GM18499 (cell line): ENCODE measurements at regions not wholly inside any gene's neighbourhood (a gene's known extent, or its start where the extent isn't known, plus 50 kb on each side); places are given as distances from the start of the nearest gene placed in this dataset.
"Not testable (repeated sequence)": the region's sequence is repeated elsewhere in the genome, so short reads cannot be mapped to it uniquely, and the experiment has no call there.

Experiments used
- ATAC-seq: cut with Tn5 transposase; IDR thresholded peaks from one replicate; pipeline ENCODE4 v1.9.1; 2021; ENCODE audit warnings: moderate number of reproducible peaks; ENCODE audit not compliant: insufficient read depth, unreplicated experiment

- no peak for ATAC-seq
Measured at GRCh38 chr14:65957631-65958205, 528.5 kb upstream of the CCDC196 start.

DNA sequence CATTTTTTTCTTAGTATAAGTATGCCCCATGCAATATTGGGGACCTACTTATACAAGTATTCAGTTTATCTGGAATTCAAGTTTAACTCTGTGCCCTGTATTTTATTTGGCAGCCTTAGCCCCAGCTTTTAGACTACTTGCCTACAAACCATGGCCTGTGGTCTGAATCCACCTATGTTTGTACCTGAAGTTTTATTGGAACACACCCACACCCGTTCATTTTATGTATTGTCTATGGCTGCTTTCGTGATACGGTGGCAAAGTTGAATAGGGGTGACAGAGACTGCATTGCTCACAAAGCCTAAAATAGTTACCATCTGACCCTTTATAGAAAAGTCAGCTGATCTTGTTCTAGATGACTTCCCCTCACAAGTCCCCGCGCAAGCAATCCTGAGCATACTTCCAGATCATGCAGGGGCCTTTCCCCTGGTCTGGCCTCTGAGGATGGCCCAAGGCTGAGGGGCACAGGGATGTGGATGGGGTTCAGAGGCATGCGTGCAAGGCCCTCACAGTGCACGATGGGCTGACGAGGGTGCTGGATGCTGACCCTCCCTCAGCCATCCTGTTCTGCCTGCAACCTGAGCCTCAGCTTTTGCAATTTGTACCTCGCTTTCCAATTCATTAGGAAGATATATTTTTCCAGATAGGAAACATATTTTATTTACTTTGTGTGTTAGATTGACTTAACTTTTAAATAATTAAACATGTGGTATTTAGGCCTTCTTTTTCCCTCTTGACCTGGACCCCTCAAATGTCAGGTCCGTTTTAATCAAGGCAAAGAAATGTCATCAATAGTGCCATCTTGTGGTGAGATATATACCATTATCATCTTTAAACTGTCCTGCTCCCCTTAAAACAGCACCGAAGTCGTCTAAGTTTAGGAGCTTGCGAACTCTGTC, 527.3 kb upstream of the CCDC196 start:
- ATAC-seq = no peak

DNA sequence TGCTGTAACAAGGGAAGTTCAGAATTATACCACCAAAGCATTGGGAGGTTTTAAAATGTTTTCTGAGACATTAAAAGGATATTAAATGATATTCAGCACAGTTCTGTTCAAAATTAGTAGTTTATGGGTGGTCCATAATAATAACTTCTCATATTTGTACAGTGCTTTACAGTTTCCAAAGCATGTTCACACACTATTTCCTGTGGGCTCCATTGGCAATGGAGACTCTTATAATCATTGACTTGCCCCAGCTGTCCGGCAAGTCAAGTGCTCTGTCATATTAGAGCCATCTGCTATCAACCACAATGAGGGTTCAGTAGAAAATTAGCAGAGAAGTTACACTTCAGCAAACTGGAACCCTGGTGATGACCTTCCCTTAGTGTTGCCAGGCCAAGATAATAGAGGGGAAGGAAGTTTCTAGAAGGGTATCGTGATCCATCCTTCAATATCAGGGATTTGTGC, 526.6 kb upstream of the CCDC196 start:
- no peak for ATAC-seq

GRCh38 chr14:65961004-65961403, 525.2 kb upstream of the CCDC196 start:
- no peak for ATAC-seq

DNA sequence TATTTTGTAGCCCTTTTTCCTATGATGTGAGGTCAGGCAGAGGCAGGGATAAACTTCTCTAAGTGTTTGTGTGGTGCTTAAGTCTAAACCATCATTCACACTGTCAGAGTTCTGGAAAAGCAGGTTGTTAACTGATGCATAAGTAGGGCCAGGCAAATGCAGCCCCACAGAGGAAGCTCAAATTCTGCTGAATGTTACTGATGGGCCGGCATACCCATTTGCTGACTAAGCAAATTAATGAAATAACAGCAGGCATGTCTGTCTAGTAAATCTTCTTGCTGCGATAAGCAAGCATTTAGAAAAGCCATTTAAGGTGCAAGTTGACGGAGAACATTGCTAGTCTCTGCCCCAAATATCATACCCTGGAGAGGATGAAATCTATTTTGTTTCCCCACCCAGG, 523.2 kb upstream of the CCDC196 start:
- no peak for ATAC-seq

DNA sequence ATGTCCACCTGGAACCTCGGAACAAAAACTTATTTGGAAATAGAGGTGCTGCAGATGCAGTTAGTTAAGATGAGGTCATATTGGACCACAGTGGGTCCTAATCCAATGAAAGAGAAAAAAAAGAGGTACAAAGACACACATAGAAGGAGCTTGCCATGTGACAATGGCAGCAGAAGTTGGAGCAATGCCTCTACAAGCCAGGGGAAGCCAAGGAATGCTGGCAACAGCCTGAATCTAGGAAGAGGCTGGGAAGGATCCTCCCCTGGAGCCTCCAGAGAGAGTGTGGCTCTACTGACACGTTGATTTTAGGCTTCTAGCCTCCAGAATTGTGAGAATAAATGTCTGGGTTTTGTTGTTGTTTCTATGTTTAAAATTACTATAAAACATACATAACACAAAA, 521.8 kb upstream of the CCDC196 start:
- no peak for ATAC-seq

DNA sequence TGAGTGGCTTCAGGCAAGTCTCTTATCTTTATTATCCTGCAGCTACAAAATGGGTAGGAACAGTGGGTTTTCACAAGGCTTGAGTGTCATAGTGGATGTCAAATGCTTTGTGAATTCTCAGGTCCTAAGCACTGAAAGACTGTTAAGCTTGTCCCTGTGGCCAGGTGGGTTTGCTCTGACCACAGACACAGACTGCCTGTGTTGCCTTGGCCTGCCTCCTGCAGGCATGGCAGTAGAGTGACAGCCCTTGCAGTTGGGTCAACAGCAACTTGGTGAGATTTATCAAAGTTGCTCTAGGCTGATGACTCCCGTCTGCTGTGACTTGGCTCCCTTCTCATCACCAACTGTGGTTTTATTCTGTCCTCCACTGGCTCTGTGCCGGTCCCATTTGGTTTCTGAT, 520.0 kb upstream of the CCDC196 start:
- ATAC-seq = no peak

- no peak for ATAC-seq
Measured at GRCh38 chr14:65972346-65972870, 513.8 kb upstream of the CCDC196 start.

DNA sequence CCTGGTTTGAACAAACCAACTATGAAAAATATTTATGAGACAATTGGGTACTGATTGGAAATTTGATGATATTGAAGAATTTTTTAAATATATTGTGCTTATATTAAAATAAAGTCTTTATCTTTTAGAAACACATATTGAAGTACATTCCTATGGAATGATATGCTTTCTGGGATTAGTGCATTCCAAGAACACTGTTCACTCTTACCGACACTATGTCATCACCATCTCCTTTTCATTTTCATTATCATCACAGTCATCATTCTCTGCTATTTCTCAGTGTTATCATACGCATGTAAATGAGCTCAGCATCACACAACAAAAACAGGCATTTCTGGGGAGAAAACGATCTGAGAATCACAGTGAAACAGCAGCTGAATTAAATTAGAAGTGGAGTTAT, 513.3 kb upstream of the CCDC196 start:
- no peak for ATAC-seq

DNA sequence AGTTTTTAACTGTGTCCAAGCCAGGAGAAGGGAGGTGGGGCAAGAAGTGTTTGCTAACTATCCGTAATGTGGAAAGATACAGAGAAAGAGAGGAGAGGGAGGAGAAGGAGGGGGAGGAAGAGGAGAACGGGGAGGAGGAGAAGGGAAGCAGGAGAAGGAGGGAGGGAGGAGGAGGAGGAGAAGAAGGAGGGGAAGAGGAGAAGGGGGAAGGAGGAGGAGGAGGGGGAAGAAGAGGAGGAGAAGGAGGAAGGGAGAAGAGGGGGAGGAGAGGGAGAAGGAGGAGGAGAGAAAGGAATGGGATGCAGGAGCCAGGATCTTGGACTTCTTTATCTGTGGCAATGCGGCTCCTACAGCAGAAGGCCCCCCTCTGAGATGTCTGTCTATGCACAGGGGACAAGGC, 510.3 kb upstream of the CCDC196 start:
- ATAC-seq = no peak

DNA sequence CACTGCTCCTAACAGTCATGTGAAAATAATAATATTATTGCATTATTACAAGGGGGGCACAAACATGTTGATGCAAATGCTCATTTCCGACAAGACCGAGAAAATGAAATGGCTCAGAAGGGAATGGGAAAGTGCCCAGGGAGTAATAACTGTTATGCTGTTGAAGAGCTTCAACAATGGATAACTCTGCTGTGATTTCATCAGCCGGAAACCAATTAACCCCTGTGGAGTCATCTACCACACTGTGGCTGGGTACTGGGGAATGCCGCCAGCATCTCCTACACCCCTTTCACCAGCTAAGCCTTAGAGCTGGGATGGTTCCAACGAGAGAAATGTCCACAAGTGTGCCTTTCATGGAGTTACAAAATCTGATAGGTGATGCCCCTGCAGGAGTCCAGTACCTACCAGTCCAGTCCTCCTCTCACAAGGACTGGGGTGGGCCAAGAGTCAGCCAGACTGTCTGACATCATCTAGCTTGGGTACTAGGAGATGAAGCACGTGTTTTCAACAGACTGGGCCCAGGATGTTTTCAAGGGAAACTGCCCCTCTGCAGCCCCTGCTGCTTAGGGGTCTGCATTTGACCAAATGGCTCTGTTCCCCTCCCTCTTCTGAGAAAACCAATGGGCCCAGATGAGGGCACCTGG, 509.3 kb upstream of the CCDC196 start:
- no peak for ATAC-seq

DNA sequence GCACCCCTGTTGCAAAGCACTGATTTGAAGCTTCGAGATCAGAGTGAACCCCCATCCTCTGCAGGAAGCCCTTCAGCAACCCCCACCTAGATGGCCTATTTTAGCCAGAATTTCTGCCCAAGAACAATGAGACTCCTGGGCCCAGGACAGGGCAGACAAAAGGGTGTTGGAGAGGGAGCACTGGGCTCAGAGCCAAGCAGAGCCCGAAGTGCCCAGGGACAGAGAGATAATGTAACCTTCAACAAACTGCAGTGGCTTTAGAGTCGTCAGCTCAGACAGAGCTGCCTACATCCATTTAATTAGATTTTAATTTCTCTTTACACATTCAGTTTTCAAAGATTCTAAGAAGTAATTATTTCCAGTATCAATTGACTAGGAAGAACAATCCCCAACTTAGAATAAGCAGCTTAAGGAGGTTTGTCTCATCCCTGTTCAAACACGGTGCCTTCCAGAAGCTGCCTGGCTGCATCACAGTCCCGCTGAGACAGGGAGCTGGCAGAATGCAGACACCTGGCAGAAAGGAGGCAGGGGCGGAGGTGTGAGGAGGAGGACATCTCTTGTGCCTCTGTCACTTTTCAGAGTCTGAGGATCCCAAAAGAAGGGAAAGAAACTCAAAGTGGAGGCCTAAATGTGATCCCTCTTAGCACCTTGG, 504.9 kb upstream of the CCDC196 start:
- no peak for ATAC-seq

GRCh38 chr14:65986041-65986440, 500.1 kb upstream of the CCDC196 start:
- no peak for ATAC-seq

DNA sequence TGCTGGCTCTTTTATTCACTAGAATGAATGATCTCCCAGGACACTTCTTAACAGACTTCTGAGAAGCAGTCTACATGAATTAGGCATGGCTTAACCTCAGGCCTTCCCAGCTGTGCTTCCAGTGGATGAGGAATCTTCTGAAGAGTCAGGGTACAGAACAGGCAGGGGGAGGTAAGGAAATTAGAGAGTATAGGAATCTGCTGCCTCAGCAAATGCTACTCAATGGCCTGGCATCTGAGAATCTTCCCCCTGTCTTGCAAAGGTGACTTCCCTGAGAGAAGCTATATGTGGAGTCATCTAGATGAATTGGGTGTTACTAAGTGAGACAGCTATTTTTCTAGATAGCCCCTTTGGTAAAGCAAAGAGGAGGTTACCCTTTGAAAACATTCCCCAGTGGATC, 496.2 kb upstream of the CCDC196 start:
- ATAC-seq = no peak

- no peak for ATAC-seq
Measured at GRCh38 chr14:65991104-65991503, 495.1 kb upstream of the CCDC196 start.

- not testable (repeated sequence) for ATAC-seq
Measured at GRCh38 chr14:65991935-65992334, 494.2 kb upstream of the CCDC196 start.

GRCh38 chr14:65993103-65993502, 493.1 kb upstream of the CCDC196 start:
- no peak for ATAC-seq

DNA sequence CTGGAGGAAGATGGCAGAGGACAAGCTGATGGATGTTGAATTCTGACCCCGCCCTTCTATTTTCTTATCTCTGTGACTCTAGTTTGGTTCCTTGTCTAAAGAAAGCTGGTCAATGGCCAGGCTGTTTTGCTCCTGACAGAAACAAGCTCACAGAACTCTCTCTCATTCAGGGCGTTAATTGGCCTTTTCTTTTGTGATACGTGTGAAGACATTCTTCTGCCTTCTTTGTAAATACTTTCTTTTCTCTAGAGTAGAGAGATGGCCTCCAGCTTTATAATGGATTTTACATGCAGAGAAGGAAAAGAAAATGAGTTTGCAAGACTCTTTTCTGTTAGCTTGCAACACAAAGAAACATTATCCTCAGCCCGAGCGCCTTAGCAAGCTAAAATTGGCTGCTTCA, 492.2 kb upstream of the CCDC196 start:
- ATAC-seq = no peak

- ATAC-seq = no peak
Measured at GRCh38 chr14:65997347-65997746, 488.8 kb upstream of the CCDC196 start.

- no peak for ATAC-seq
Measured at GRCh38 chr14:65999865-66000264, 486.3 kb upstream of the CCDC196 start.

- no peak for ATAC-seq
Measured at GRCh38 chr14:66000766-66001165, 485.4 kb upstream of the CCDC196 start.
